K562 (cell line): ENCODE measurements at regions not wholly inside any gene's neighbourhood (a gene's known extent, or its start where the extent isn't known, plus 50 kb on each side); places are given as distances from the start of the nearest gene placed in this dataset.

ENCODE experiments used
- ATAC-seq: fragments of 200-7000 bp; cut with Tn5 transposase; 3 replicates; pipeline ENCODE4 v1.9.1; 2020; ENCODE audit warnings: moderate library complexity
- BruUV-seq: library from RNA; stranded (reverse); fragments of 400-500 nt; replicated peaks from 2 replicates; lab custom pipeline; 2021; lab: Mats Ljungman, UMichigan
- CTCF ChIA-PET: fragments of 300-600 bp; formaldehyde crosslinking; extraction: SDS; loops from one replicate; lab custom pipeline; 2021; ENCODE audit warnings: low intra/inter-chr PET ratio; lab: Yijun Ruan, JAX
- POLR2A ChIA-PET: fragments of 300-600, 350-650 bp; sonication (Branson Sonifier 250); formaldehyde crosslinking; extraction: SDS; loops from one replicate; lab custom pipeline; 2021; ENCODE audit warnings: antibody characterized with exemption, inconsistent platforms; lab: Yijun Ruan, JAX
- DNase-seq, 4 experiments: peaks; one replicate each; pipeline versions ENCODE4 v3.0.0 to v3.0.0-alpha.2; 2011 to 2018; ENCODE audit warnings: low spot score in 3 of 4, mixed read lengths in 3 of 4; ENCODE audit errors: extremely low read depth in 1 of 4
- FAIRE-seq: peaks from 2 replicates; lab custom pipeline; 2011; peaks lifted over from hg19 to GRCh38; lab: Jason Lieb, UNC
- H2AFZ ChIP-seq: 2 replicates; pipeline ENCODE4 v1.6.0; 2011; ENCODE audit warnings: low read depth, low read length, control low read depth, inconsistent platforms
- H3K27ac ChIP-seq: fragments of 200-600 bp; 3 replicates; pipeline ENCODE4 v1.8.0; 2011; ENCODE audit warnings: low read depth, mild to moderate bottlenecking, control low read depth, inconsistent platforms, low read length, moderate library complexity, mixed read lengths; ENCODE audit errors: extremely low read depth
- H3K27me3 ChIP-seq, 2 experiments: fragments of 300-600 bp in 1 of 2; 2 replicates in 1 of 2; 3 replicates in 1 of 2; pipeline versions ENCODE4 v1.6.0 to v1.8.0; 2011; ENCODE audit warnings: inconsistent platforms in 2 of 2, low read length in 2 of 2, mild to moderate bottlenecking in 1 of 2, mixed read lengths in 1 of 2, moderate library complexity in 1 of 2; ENCODE audit not compliant: control insufficient read depth in 2 of 2, insufficient read depth in 2 of 2
- H3K36me3 ChIP-seq: fragments of 300-600 bp; 3 replicates; pipeline ENCODE4 v1.8.0; 2011; ENCODE audit warnings: mild to moderate bottlenecking, low read length, inconsistent platforms; ENCODE audit not compliant: control insufficient read depth, insufficient read depth
- H3K4me1 ChIP-seq, 2 experiments: fragments of 200-600 bp in 1 of 2; replicated peaks in 1 of 2; 2 replicates in 1 of 2; 3 replicates in 1 of 2; pipeline versions ENCODE4 v1.5.1 to v1.8.0; 2011; ENCODE audit warnings: inconsistent platforms in 2 of 2, low read length in 2 of 2, mild to moderate bottlenecking in 1 of 2, mixed read lengths in 1 of 2, moderate library complexity in 1 of 2; ENCODE audit not compliant: control insufficient read depth in 2 of 2, insufficient read depth in 2 of 2
- H3K4me2 ChIP-seq: 2 replicates; pipeline ENCODE4 v1.6.1; 2011; ENCODE audit warnings: low read length, control low read depth, inconsistent platforms, mixed read lengths; ENCODE audit not compliant: insufficient read depth
- H3K4me3 ChIP-seq: fragments of 200-600 bp; sonication (generic), shearing (Covaris generic); 2 replicates; pipeline ENCODE4 v1.5.1; 2016; ENCODE audit warnings: control low read depth, inconsistent platforms
- H3K79me2 ChIP-seq: fragments of 200-600 bp; 3 replicates; pipeline ENCODE4 v1.8.0; 2011; ENCODE audit warnings: low read length, inconsistent platforms; ENCODE audit not compliant: control insufficient read depth, insufficient read depth
- H3K9ac ChIP-seq, 2 experiments: 2 replicates each; pipeline versions ENCODE4 v1.6.0 to v1.6.1; 2011; ENCODE audit warnings: low read depth in 2 of 2, low read length in 2 of 2, control low read depth in 1 of 2, inconsistent platforms in 1 of 2, mild to moderate bottlenecking in 1 of 2, mixed read lengths in 1 of 2; ENCODE audit not compliant: insufficient read depth in 1 of 2
- H3K9me1 ChIP-seq: one replicate; pipeline ENCODE4 v1.6.0; 2011; ENCODE audit warnings: inconsistent platforms, mild to moderate bottlenecking, low read length, moderate library complexity; ENCODE audit not compliant: control insufficient read depth, insufficient read depth
- H3K9me3 ChIP-seq: replicated peaks from 2 replicates; pipeline ENCODE4 v1.5.1; 2011; ENCODE audit warnings: low read depth, low read length, inconsistent platforms; ENCODE audit not compliant: control insufficient read depth, insufficient read depth
- H4K20me1 ChIP-seq: replicated peaks from 2 replicates; pipeline ENCODE4 v1.6.1; 2011; ENCODE audit warnings: low read length, inconsistent platforms, mixed read lengths; ENCODE audit not compliant: control insufficient read depth, insufficient read depth
- GTF2F1 ChIP-seq: IDR thresholded peaks from 2 replicates; pipeline ENCODE4 v1.6.1; 2011; ENCODE audit warnings: low read depth, low read length, improper control_type of control experiment
- HDAC1 ChIP-seq, 2 experiments: fragments of 450-650 bp; IDR thresholded peaks; 2 replicates each; pipeline ENCODE4 v1.6.1; 2016 to 2017; ENCODE audit warnings: inconsistent platforms in 1 of 2, mild to moderate bottlenecking in 1 of 2, moderate library complexity in 1 of 2
- MCM5 ChIP-seq: fragments of 450-650 bp; IDR thresholded peaks from 2 replicates; pipeline ENCODE4 v1.6.1; 2016; ENCODE audit warnings: low read depth
- PPARD ChIP-seq: fragments of 250-450 bp; sonication (Bioruptor Pico); IDR thresholded peaks from 2 replicates; pipeline ENCODE4 v1.8.0; 2022; ENCODE audit warnings: inconsistent platforms, mild to moderate bottlenecking, moderate library complexity
- RFX7 ChIP-seq: fragments of 250-450 bp; sonication (Bioruptor Pico); IDR thresholded peaks from 2 replicates; pipeline ENCODE4 v1.5.1; 2021; ENCODE audit warnings: mild to moderate bottlenecking
- SAFB ChIP-seq: fragments of 200-400 bp; formaldehyde crosslinking; IDR thresholded peaks from 2 replicates; pipeline ENCODE4 v1.6.1; 2017; ENCODE audit warnings: low read depth, low read length, borderline replicate concordance
- ZKSCAN1 ChIP-seq: fragments of 150-350 bp; IDR thresholded peaks from 2 replicates; pipeline ENCODE4 v1.6.1; 2016; ENCODE audit warnings: low read depth, low read length
- ZNF133 ChIP-seq: fragments of 250-450 bp; sonication (Bioruptor Pico); IDR thresholded peaks from 2 replicates; pipeline ENCODE4 v1.4.0; 2020; ENCODE audit warnings: mild to moderate bottlenecking
- ZNF584 ChIP-seq: fragments of 200-800 bp; sonication (Bioruptor generic); IDR thresholded peaks from 2 replicates; pipeline ENCODE4 v1.6.1; 2016; ENCODE audit warnings: low read depth, mild to moderate bottlenecking, missing genetic modification characterization, missing compliant biosample characterization
- ZNF696 ChIP-seq: fragments of 250-450 bp; sonication (Bioruptor Pico); conservative IDR thresholded peaks from 2 replicates; pipeline ENCODE4 v1.4.0; 2020; ENCODE audit warnings: mild to moderate bottlenecking, moderate library complexity
- WGBS: fragments of 100-300 bp; shearing (Covaris generic); methylation state at CpG from one replicate; pipeline ENCODE4 v1.1.6; 2016; ENCODE audit warnings: low coverage, mixed read lengths; ENCODE audit not compliant: insufficient coverage; ENCODE audit errors: missing lambda C conversion rate; 5-methylcytosine and 5-hydroxymethylcytosine counted together
- in situ Hi-C: fragments of 300-500 bp; cut with MboI; formaldehyde crosslinking; loops from 4 replicates; pipeline ENCODE4 v1.15.0; 2018; ENCODE audit warnings: inconsistent platforms, mixed read lengths
- intact Hi-C: fragments of 100-400 bp; cut with micrococcal nuclease; formaldehyde crosslinking; loops from 2 replicates; pipeline ENCODE4 v1.14.2; 2022
- TF ChIP-seq, protein P1 (sequence below): fragments of 250-450 bp; sonication (Bioruptor Pico); IDR thresholded peaks from 2 replicates; pipeline ENCODE4 v1.8.0; 2021; ENCODE audit warnings: mild to moderate bottlenecking, moderate library complexity
- TF ChIP-seq, protein P2 (sequence below): fragments of 250-450 bp; sonication (Bioruptor Pico); IDR thresholded peaks from 2 replicates; pipeline ENCODE4 v1.8.0; 2022; ENCODE audit warnings: moderate library complexity, mild to moderate bottlenecking, inconsistent platforms

DNA sequence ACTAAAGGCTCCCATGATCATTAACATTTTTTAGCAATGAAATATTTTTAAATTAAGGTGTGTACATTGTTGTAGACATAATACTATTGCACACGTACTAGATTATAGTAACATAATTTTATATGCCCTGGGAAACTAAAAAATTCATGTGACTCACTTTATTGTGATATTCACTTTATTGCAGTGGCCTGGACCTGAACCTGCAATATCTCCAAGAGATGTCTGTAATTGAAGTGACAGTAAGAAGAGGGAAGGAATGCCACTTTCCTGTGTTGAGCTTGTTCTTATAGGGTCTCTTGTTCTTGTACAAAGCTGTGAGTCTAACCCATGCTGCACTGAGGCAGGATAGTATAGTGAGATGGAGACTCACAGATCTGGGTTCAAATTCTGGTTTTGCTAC lies 66.9 kb upstream of the USP24 start:
- ChIA-PET POLR2A (no interaction called here), CTCF (no interaction called here)
- no peak overlapping the region for H3K4me2 ChIP-seq
- no peak overlapping the region for H3K4me3 ChIP-seq
- no peaks in the 10 kb centered on the region for H4K20me1 ChIP-seq
- H3K36me3 ChIP-seq, result no peaks in the 10 kb centered on the region
- no peak overlapping the region for H3K27ac ChIP-seq
- H3K27me3 ChIP-seq, result no peaks in the 10 kb centered on the region; a peak in 1 of 5 replicates
- no peaks in the 10 kb centered on the region for H3K9me3 ChIP-seq
- no peak for ATAC-seq
- H3K9ac ChIP-seq, result no peak overlapping the region
- BruUV-seq, result no TSS peak
- TF ChIP-seq SAFB (no peak), RFX7 (CRISPR knock-in tag) (no peak), ZNF584 (CRISPR knock-in tag) (no peak), HDAC1 (IDR thresholded peaks at IDR 0.05) (no peak), ZKSCAN1 (no peak), ZNF133 (CRISPR knock-in tag) (no peak), ZNF696 (CRISPR knock-in tag) (no peak), MCM5 (no peak), PPARD (no peak), GTF2F1 (no peak)
- TF ChIP-seq, protein P1, sequence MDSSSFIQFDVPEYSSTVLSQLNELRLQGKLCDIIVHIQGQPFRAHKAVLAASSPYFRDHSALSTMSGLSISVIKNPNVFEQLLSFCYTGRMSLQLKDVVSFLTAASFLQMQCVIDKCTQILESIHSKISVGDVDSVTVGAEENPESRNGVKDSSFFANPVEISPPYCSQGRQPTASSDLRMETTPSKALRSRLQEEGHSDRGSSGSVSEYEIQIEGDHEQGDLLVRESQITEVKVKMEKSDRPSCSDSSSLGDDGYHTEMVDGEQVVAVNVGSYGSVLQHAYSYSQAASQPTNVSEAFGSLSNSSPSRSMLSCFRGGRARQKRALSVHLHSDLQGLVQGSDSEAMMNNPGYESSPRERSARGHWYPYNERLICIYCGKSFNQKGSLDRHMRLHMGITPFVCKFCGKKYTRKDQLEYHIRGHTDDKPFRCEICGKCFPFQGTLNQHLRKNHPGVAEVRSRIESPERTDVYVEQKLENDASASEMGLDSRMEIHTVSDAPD (CRISPR knock-in tag), result no peak
- TF ChIP-seq, protein P2, sequence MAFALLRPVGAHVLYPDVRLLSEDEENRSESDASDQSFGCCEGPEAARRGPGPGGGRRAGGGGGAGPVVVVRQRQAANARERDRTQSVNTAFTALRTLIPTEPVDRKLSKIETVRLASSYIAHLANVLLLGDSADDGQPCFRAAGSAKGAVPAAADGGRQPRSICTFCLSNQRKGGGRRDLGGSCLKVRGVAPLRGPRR (CRISPR knock-in tag), result no peak
- FAIRE-seq, result no peak
- no peak for DNase-seq
- in situ Hi-C loops, result loop anchor here (10.0 kb wide), 1 partner anchor 1303 kb away; no protein-coding TSS in a partner anchor
- WGBS, result 0% methylated on average over 1 of the region's 1 CpG
- intact Hi-C loops, result loop anchor here (5.0 to 10.0 kb wide), 2 partner anchors 330 to 1423 kb away; no protein-coding TSS in a partner anchor
- peaks cover 4 to 5% of the 10 kb centered on the region in 2 experiments; a peak in 4 of 5 replicates for H3K4me1 ChIP-seq
- H2AFZ ChIP-seq, result no peak overlapping the region
- H3K9me1 ChIP-seq, result no peaks in the 10 kb centered on the region
- no peaks in the 10 kb centered on the region for H3K79me2 ChIP-seq
